Ascending aorta (tissue), 2 donors: ENCODE measurements at regions not wholly inside any gene's neighbourhood (a gene's known extent, or its start where the extent isn't known, plus 50 kb on each side); places are given as distances from the start of the nearest gene placed in this dataset.

ENCODE experiments used
- DNase-seq, 2 donors: peaks; one replicate each; pipeline ENCODE4 v3.0.0-alpha.2; 2019; ENCODE audit warnings: low spot score in 2 of 2
- H3K27ac ChIP-seq, 2 donors: fragments of 200-600 bp; sonication (generic); one replicate each; pipeline ENCODE4 v1.5.1; 2016 to 2017; ENCODE audit warnings: mild to moderate bottlenecking in 1 of 2
- H3K27me3 ChIP-seq: fragments of 200-600 bp; sonication (generic); one replicate; pipeline ENCODE4 v1.5.1; 2017
- H3K36me3 ChIP-seq, 2 donors: fragments of 200-600 bp; sonication (generic); one replicate each; pipeline ENCODE4 v1.5.1; 2016
- H3K4me1 ChIP-seq, 2 donors: fragments of 200-600 bp; sonication (generic); one replicate each; pipeline ENCODE4 v1.5.1; 2016 to 2017; ENCODE audit warnings: mild to moderate bottlenecking in 1 of 2
- H3K4me3 ChIP-seq, 2 donors: fragments of 200-600 bp; sonication (generic); one replicate each; pipeline ENCODE4 v1.5.1; 2016 to 2017; ENCODE audit warnings: mild to moderate bottlenecking in 1 of 2
- H3K9me3 ChIP-seq, 2 donors: fragments of 200-600 bp; sonication (generic); one replicate each; pipeline ENCODE4 v1.5.1; 2016
- CTCF ChIP-seq, 3 experiments: fragments of 200-600 bp in 2 of 3; fragments of 450-650 bp in 1 of 3; sonication (generic) in 2 of 3; IDR thresholded peaks; one replicate each; pipeline ENCODE4 v1.5.1; 2016 to 2019; ENCODE audit warnings: antibody characterized with exemption in 3 of 3, mild to moderate bottlenecking in 1 of 3, moderate library complexity in 1 of 3
- intact Hi-C: fragments of 100-400 bp; cut with DNase I; formaldehyde crosslinking; loops from one replicate; pipeline ENCODE4 v1.15.1; 2023

- Histone ChIP-seq H3K4me1 (peaks cover 0 to 8% of the 10 kb centered on the region in 2 donors), H3K27ac (peak overlapping the region; percentile 96 to 100), H3K9me3 (no peaks in the 10 kb centered on the region), H3K36me3 (peaks cover 8 to 24% of the 10 kb centered on the region in 2 donors), H3K4me3 (peak overlapping the region; percentile 85 to 95), H3K27me3 (no peaks in the 10 kb centered on the region)
- intact Hi-C loops: loop anchor here (1.0 to 5.0 kb wide), 6 partner anchors 15 to 132 kb away; partner anchors contain the start of gene OGFRL1
- DNase-seq: no peak
- no peak for TF ChIP-seq CTCF (IDR thresholded peaks at IDR 0.05)
Measured at GRCh38 chr6:71419217-71420094, 130.8 kb downstream of the OGFRL1 start.

GRCh38 chr6:71420095-71420692 lies 131.6 kb downstream of the OGFRL1 start:
- DNase-seq: peak in 1 of 2 donors; percentile 76
- peak overlapping the region; percentile 96 to 100 for H3K27ac ChIP-seq
- intact Hi-C loops: loop anchor here (1.0 to 5.0 kb wide), 6 partner anchors 15 to 133 kb away; partner anchors contain the start of gene OGFRL1

GRCh38 chr6:71420693-71421328 lies 132.2 kb downstream of the OGFRL1 start:
- no peaks in the 10 kb centered on the region for H3K9me3 ChIP-seq
- peaks cover 5 to 13% of the 10 kb centered on the region in 2 donors for H3K36me3 ChIP-seq
- H3K4me3 ChIP-seq: peak overlapping the region; percentile 85 to 95
- intact Hi-C loops: loop anchor here (1.0 to 5.0 kb wide), 6 partner anchors 16 to 134 kb away; partner anchors contain the start of gene OGFRL1
- H3K27me3 ChIP-seq: no peaks in the 10 kb centered on the region
- DNase-seq: peak; percentile 86 to 97
- TF ChIP-seq CTCF (IDR thresholded peaks at IDR 0.05): no peak
- peak overlapping the region; percentile 96 to 100 for H3K27ac ChIP-seq
- H3K4me1 ChIP-seq: peaks cover 0 to 3% of the 10 kb centered on the region in 2 donors

More at GRCh38 chr6:71420095-71420692, 131.6 kb downstream of the OGFRL1 start:
- H3K36me3 ChIP-seq: peaks cover 7 to 20% of the 10 kb centered on the region in 2 donors
- no peaks in the 10 kb centered on the region for H3K9me3 ChIP-seq
- peaks cover 0 to 7% of the 10 kb centered on the region in 2 donors for H3K4me1 ChIP-seq
- H3K4me3 ChIP-seq: peak overlapping the region; percentile 85 to 95
- TF ChIP-seq CTCF (IDR thresholded peaks at IDR 0.05): peak in 1 of 3 experiments; percentile 44
- H3K27me3 ChIP-seq: no peaks in the 10 kb centered on the region

- peak overlapping the region in 1 of 2 donors; percentile 95 for H3K4me3 ChIP-seq
- H3K27ac ChIP-seq: peak overlapping the region; percentile 96 to 100
- no peak for TF ChIP-seq CTCF (IDR thresholded peaks at IDR 0.05)
- H3K36me3 ChIP-seq: peaks cover 0 to 5% of the 10 kb centered on the region in 2 donors
- no peaks in the 10 kb centered on the region for H3K27me3 ChIP-seq
- H3K9me3 ChIP-seq: no peaks in the 10 kb centered on the region
- intact Hi-C loops: loop anchor here (2.0 to 5.0 kb wide), 4 partner anchors 17 to 134 kb away; partner anchors contain the start of gene OGFRL1
- DNase-seq: no peak
- H3K4me1 ChIP-seq: peaks cover 0 to 3% of the 10 kb centered on the region in 2 donors
Measured at GRCh38 chr6:71421611-71422010, 133.0 kb downstream of the OGFRL1 start.

- intact Hi-C loops: no loop called here
- no peak for DNase-seq
- H3K27ac ChIP-seq: no peak overlapping the region
- TF ChIP-seq CTCF (IDR thresholded peaks at IDR 0.05): no peak
- no peaks in the 10 kb centered on the region for H3K36me3 ChIP-seq
- no peaks in the 10 kb centered on the region for H3K9me3 ChIP-seq
- no peaks in the 10 kb centered on the region for H3K4me1 ChIP-seq
- no peaks in the 10 kb centered on the region for H3K27me3 ChIP-seq
- no peak overlapping the region for H3K4me3 ChIP-seq
Measured at GRCh38 chr6:71430018-71430417, 141.4 kb downstream of the OGFRL1 start.
